ENCODE measurements at regions not wholly inside any gene's neighbourhood (a gene's known extent, or its start where the extent isn't known, plus 50 kb on each side); places are given as distances from the start of the nearest gene placed in this dataset.

GRCh38 chr4:184292877-184293276 lies 75.2 kb upstream of the ENPP6 start:
- DNase-seq: no peak
- H3K27ac ChIP-seq: no peak overlapping the region
- intact Hi-C loops (cut with DNase I; ENCODE audit: low total_unique reads): no loop called here
- no peak for TF ChIP-seq CTCF (IDR thresholded peaks at IDR 0.05)
- H3K36me3 ChIP-seq: no peaks in the 10 kb centered on the region
- H3K4me1 ChIP-seq: peaks cover 0 to 3% (median 2%) of the 10 kb centered on the region in 4 donors
- no peaks in the 10 kb centered on the region for H3K27me3 ChIP-seq
- H3K4me3 ChIP-seq: no peak overlapping the region
- no peaks in the 10 kb centered on the region for H3K9me3 ChIP-seq

- Histone ChIP-seq H3K9me3 (no peaks in the 10 kb centered on the region), H3K4me3 (no peak overlapping the region), H3K27me3 (no peaks in the 10 kb centered on the region), H3K27ac (no peak overlapping the region), H3K4me1 (peaks cover 0 to 7% (median 4%) of the 10 kb centered on the region in 4 donors), H3K36me3 (no peaks in the 10 kb centered on the region)
- no peak for DNase-seq
- no peak for TF ChIP-seq CTCF (IDR thresholded peaks at IDR 0.05)
- intact Hi-C loops (cut with DNase I; ENCODE audit: low total_unique reads): no loop called here
These were observed 74.8 kb upstream of the ENPP6 start for GRCh38 chr4:184292465-184292867.

GRCh38 chr4:184289179-184289535 lies 71.5 kb upstream of the ENPP6 start:
- Histone ChIP-seq H3K9me3 (no peaks in the 10 kb centered on the region), H3K27me3 (no peaks in the 10 kb centered on the region), H3K4me3 (no peak overlapping the region), H3K36me3 (no peaks in the 10 kb centered on the region), H3K4me1 (peaks cover 0 to 8% (median 4%) of the 10 kb centered on the region in 4 donors), H3K27ac (no peak overlapping the region)
- no peak for TF ChIP-seq CTCF (IDR thresholded peaks at IDR 0.05)
- DNase-seq: no peak
- intact Hi-C loops (cut with DNase I; ENCODE audit: low total_unique reads): loop anchor here (5.0 kb wide), 2 partner anchors 183 to 248 kb away; partner anchors contain the start of gene IRF2

GRCh38 chr4:184288451-184289178 lies 70.9 kb upstream of the ENPP6 start:
- H3K9me3 ChIP-seq: no peaks in the 10 kb centered on the region
- TF ChIP-seq CTCF (IDR thresholded peaks at IDR 0.05): no peak
- no peak overlapping the region for H3K4me3 ChIP-seq

GRCh38 chr4:184287697-184288255 lies 70.1 kb upstream of the ENPP6 start:
- Histone ChIP-seq H3K27me3 (no peaks in the 10 kb centered on the region), H3K4me1 (peaks cover 0 to 8% (median 4%) of the 10 kb centered on the region in 4 donors), H3K9me3 (no peaks in the 10 kb centered on the region), H3K36me3 (no peaks in the 10 kb centered on the region), H3K27ac (no peak overlapping the region), H3K4me3 (no peak overlapping the region)
- TF ChIP-seq CTCF (IDR thresholded peaks at IDR 0.05): peak; percentile 34 to 51
- no peak for DNase-seq
- intact Hi-C loops (cut with DNase I; ENCODE audit: low total_unique reads): loop anchor here (5.0 kb wide), 2 partner anchors 185 to 250 kb away; partner anchors contain the start of gene IRF2

More at GRCh38 chr4:184288451-184289178, 70.9 kb upstream of the ENPP6 start:
- no peak for DNase-seq
- H3K27ac ChIP-seq: no peak overlapping the region
- no peaks in the 10 kb centered on the region for H3K36me3 ChIP-seq
- no peaks in the 10 kb centered on the region for H3K27me3 ChIP-seq
- peaks cover 0 to 8% (median 4%) of the 10 kb centered on the region in 4 donors for H3K4me1 ChIP-seq
- intact Hi-C loops (cut with DNase I; ENCODE audit: low total_unique reads): loop anchor here (5.0 kb wide), 2 partner anchors 184 to 249 kb away; partner anchors contain the start of gene IRF2

Measured in tibial artery (tissue), 4 donors.